HG03025 (cell line): ENCODE measurements at regions not wholly inside any gene's neighbourhood (a gene's known extent, or its start where the extent isn't known, plus 50 kb on each side); places are given as distances from the start of the nearest gene placed in this dataset.
"Not testable (repeated sequence)": the region's sequence is repeated elsewhere in the genome, so short reads cannot be mapped to it uniquely, and the experiment has no call there.

ENCODE experiments used
- ATAC-seq: cut with Tn5 transposase; IDR thresholded peaks from one replicate; pipeline ENCODE4 v1.9.1; 2021; ENCODE audit warnings: mild to moderate bottlenecking, moderate library complexity; ENCODE audit not compliant: unreplicated experiment, low FRiP score

DNA sequence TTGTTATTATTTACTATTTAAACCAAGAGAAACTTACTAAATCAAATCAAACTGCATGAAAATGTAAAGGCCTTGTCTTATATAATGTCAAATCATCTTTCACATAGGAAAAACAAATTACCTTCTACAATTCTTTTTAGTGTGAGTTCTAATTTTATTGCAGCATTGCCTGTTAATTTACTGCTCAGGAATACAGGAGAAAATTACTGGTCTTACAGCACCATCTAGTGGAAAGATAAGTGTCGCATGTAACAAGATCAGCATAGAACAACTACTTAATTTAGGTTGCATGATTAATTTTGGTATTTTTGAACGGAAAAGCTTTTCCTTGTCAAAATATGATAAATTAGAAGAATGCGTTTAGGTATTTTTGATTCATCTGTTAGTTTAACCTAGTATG is 502.7 kb downstream of the UQCRFS1 start:
- ATAC-seq: no peak

DNA sequence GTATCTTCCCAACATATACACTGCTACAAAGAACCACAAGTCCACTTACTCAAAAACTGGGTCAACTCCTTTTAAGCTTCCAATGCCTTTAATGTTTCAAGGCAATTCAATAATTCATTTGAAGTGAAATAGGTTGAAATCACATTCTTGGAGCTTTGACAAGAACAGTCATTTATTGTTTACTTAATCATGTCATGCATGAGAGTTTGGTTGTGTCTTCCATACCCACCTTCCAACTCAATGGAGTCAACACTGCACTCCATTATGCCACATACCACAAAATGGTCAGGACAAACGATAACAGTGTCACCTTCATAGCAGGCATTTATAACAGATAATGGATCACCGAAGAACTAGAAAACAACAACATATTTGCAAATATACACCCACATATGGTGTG is 506.3 kb downstream of the UQCRFS1 start:
- no peak for ATAC-seq

DNA sequence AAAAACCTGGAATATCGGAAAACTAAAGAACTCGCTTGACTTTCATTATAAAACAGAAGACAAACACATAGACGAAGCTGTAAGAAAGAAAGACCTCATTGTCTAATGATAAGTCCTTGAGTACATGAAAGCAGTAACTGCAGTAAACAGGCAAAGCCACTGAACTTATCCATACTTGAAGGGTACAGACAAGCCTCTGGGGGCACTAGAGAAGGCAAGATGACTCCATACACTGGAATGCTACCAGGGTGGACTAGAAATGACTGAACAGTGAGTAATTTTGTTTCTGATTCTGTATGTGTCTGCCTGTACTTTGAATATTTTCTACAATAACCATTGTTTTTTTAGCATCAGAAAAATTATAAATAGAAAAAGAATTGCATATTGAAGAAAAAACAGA is 507.9 kb downstream of the UQCRFS1 start:
- no peak for ATAC-seq

DNA sequence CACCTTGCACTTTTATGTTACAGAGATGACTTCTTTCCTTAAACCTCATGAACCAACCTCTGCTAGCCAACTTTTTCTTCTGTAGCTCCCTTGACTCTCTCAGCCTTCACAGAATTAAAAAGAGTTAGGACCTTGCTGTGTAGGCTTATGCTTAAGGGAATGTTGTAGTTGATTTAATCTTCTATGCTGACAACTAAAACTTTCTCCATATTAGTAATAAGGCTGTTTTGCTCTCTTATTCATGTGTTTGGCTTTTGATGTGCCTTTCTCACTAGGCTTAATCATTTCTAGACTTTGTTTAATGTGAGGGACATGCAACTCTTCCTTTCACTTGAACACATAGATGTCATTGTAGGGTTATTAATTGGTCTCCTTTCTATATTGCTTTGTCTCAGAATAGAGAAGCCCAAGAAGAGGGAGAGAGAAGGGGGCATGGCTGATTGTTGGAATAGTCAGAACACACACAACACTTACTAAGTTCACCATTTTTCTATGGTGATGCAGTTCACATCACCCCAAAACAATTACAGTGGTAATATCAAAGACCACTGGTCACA is 509.5 kb downstream of the UQCRFS1 start:
- no peak for ATAC-seq

DNA sequence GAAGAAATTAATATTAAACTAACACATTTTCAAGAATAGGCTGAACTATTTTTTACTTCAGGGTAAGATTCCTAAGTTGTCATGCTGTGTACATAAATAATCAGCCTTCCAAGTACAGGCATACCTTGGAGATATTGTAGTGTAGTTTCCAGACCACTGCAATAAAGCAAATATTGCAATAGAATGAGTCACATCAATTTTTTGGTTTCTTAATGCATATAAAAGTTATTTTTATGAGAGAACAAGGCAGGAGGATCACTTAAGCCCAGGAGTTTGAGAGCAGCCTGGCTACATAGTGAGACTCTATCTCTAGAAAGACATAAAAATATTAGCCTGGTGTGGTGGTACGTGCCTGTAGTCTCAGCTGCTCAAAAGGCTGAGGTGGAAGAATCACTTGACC is 511.5 kb downstream of the UQCRFS1 start:
- no peak for ATAC-seq

DNA sequence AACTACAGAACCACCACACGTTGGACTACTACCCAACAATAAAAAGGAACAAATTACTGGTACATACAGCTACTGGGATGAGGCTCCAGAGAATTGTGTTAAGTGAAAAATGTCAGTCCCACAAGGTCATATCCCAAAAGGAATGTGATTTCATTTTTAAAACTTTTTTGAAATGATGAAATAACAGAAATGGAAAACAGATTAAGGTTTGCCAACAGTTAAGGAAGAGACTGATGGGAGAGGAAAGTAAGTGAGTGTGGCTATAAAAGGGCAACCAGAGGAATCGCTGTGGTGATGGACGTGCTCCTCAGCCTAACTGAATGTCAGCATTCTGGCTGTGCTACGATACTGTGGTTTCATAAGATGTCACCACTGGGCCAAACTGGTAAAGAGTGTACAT is 512.8 kb downstream of the UQCRFS1 start:
- ATAC-seq: no peak

DNA sequence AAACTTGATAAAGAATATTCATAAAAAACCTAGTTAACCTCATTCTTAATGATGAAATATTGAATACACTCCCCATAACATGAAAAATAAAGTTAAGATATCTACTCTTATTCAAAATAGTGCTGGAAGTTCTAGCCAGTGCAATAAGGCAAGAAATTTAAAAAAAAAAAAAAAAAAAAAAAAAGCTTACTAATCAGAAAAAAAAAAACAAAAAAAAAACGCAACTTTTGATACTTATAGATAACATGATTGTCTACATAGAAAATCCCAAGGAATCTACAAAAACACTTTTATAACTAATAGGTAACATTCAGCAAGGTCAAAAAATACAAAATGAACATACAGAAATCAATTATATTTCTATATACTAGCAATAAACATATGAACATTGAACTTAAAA is 515.6 kb downstream of the UQCRFS1 start:
- ATAC-seq: no peak

DNA sequence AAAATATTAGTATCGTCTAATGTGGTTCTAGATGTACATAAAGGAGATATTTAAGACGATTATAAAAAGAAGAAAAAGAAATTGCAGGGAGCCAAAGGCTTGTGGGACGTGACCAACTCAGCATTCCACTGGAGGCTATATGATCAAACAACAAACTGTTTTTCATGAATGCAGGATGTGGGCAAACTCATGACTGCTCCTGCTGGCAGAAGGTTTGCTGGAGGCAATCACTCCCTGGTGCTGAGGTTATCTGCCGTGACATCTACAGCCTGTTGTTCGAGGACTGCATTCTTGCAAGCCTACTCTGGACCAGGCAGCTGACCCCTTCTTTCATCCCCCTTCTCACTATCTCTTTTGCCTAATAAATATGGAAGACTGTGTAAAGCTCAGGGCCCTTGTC is 518.1 kb downstream of the UQCRFS1 start:
- ATAC-seq: no peak

DNA sequence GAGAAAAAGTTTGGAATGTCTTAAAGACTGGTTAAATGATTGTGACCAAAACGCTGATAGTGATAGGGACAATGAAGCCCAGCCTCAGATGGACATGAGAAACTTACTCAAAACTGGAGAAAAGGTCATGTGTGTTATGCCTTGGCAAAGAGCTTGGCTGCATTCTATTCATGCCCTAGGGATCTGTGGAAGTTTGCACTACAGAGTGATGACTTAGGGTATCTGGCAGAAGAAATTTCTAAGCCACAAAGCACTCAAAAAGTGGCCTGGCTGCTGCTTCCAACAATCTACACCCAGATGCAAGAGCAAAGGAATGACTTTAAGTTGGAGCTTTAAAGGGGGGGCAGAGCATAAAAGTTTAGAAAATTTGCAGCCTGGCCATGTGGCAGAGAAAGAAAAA is 521.3 kb downstream of the UQCRFS1 start:
- no peak for ATAC-seq

DNA sequence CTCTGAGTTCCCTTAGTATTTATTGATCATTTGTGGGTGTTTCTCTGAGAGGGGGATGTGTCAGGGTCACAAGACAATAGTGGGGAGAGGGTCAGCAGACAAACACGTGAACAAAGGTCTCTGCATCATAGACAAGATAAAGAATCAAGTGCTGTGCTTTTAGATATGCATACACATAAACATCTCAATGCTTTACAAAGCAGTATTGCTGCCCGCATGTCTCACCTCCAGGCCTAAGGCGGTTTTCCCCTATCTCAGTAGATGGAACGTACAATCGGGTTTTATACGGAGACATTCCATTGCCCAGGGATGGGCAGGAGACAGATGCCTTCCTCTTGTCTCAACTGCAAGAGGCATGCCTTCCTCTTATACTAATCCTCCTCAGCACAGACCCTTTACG is 523.5 kb downstream of the UQCRFS1 start:
- not testable (repeated sequence) for ATAC-seq

DNA sequence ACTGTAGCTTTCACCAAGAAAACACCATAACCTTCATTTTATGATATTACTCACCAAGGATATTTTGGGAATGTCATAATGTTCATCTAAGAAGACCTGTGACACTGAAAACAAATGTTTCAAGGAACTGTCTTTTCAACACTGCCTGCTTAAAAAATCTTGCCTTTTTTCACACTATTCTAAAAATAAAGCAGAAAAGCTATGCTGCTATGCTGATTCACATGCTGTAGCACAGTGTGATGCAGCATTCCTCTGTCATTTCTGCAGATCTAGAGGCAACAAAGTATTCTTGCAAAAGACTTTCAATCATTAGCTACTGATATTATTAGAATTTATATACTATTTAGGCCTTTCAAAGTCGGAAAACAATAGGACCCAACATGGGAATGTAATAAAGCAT is 525.7 kb downstream of the UQCRFS1 start:
- no peak for ATAC-seq

DNA sequence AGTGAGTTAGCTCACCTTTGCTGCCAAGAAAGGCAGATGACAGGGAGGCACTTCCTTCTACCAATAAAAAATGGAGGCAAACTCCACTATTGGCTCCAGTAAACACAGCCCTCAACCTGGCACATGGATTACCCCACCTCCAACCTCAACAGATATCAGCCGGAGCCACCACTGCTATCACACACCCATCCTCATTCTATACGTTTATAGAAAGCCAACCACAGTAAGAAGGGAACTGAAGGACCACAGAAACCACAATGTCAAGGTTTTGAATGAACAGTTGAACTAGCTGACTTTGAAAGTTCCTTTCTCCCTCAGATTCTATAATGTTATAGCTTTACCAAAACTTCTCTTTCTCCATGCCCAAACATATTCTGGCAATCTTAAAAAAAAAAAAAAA is 526.2 kb downstream of the UQCRFS1 start:
- no peak for ATAC-seq

DNA sequence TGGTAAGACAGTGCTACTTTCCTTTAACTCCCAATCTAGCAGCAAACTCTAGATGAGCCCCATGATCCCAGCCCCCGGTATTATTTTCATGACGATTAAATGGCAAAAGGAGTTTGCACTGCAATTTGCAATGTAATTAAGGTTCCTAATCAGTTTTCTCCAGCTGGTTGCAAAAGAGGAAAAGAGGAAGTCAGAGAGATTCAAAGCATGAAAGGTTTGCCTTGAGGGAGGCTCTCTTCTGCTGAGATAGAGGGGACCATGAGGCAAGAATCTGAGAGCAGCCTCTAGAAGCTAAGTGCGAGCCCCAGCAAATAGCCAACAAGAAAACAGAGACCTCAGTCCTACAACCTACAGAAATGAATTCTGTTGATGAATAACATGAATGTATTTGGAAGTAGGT is 527.1 kb downstream of the UQCRFS1 start:
- no peak for ATAC-seq

DNA sequence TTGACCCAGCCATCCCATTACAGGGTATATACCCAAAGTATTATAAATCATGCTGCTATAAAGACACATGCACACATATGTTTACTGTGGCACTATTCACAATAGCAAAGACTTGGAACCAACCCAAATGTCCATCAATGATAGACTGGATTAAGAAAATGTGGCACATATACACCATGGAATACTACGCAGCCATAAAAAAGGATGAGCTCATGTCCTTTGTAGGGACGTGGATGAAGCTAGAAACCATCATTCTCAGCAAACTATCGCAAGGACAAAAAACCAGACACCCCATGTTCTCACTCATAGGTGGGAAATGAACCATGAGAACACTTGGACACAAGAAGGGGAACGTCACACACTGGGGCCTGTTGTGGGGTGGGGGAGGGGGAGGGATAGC is 527.9 kb downstream of the UQCRFS1 start:
- not testable (repeated sequence) for ATAC-seq

DNA sequence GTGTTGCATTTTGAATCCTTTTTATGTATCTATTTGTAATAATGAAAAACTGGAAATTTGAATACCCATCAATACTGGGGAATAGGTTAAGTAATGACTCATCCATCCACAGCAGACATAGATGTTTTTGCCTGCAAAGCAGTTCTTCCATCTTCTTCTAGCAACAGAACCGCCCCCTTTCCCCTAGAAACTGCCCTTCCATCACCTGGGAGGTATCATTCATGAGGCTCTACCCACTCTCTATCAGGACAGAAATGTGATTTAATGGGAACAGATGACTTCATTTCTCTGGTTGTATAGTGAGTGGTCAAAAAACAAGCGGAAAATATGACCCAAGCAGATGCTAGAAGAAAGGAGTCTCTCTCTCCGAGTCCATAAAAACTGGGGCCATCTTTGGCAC is 532.8 kb downstream of the UQCRFS1 start:
- ATAC-seq: no peak

DNA sequence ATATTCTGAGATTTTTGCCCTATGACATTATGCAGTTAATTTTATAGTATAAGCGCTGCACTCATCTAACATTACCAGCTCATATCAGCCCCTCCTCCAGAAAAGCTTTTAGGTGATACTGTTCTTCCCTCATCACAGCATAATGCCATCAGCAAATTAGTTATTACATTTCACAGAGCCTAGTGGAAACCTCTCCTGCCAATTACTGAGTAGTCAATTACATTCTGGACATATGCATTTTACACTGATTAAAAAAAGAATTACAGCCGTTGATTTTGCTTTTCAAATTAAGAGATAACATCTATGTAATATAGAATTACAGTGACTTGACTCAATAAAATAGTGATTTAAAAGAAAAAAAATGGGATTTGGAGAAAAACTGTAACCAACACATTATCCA is 542.1 kb downstream of the UQCRFS1 start:
- no peak for ATAC-seq

DNA sequence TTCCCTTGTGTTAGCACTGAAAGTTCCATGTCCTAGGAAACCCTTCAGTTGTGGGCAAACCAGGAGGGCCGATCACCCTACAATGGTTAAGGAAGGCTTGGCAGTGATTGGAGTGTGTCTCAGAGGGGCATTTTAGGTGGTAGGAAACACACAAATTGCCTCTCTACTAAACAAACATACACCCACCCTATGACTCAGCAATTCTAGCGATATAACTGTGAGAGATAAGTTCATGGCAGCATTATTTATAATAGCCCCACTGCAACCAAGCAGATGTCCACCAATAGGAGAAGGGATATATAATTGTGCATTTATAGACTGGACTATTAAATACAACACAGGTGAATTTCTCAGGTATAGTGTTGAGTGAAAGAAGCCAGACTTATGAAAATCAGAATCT is 543.1 kb downstream of the UQCRFS1 start:
- no peak for ATAC-seq

DNA sequence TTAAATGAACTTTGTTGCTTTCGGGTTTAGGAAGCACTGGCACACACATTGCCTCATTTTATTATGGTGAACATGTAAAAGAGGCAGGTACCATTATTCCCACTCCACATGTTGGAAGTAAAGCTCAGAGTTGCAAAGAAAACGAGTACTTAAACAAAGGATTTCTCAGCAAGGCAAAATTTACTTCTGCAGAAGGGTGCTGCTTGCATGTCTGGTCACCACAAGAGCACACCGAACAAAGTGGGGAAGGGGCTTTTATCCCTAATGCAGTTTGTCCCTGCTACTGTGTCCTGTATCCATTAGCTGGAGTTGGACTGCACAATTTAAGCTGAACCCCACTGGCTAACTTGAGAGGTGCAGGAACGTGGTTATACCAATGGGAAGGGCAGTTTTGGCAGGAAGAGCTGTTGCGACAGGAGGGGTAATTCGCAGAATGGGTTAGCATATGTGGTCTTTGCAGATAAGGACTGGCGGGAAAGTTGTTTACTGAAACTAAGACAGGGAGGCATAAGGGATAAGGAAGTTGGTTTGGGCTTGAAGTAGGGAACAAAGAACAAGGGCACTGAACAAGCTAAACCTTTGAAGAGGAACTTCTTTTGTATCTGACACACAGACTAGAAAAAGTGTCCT is 545.5 kb downstream of the UQCRFS1 start:
- ATAC-seq: no peak

DNA sequence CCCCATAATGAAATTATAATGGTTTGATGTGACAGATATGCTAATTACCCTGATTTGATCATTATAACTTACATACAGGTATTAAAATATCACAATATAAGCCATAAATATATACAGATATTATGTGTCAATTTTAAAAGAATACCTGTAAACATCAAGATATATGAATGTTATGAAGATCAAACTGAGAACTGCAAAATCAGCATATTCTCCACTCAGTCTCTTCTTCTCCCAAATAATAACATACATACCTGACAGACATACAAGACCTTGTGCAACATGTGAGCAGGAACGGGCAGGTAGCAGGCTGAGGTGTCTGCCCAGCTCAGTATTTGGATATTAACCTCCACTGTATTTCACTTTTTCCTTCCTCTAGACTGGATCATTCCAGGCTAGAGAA is 547.2 kb downstream of the UQCRFS1 start:
- no peak for ATAC-seq

DNA sequence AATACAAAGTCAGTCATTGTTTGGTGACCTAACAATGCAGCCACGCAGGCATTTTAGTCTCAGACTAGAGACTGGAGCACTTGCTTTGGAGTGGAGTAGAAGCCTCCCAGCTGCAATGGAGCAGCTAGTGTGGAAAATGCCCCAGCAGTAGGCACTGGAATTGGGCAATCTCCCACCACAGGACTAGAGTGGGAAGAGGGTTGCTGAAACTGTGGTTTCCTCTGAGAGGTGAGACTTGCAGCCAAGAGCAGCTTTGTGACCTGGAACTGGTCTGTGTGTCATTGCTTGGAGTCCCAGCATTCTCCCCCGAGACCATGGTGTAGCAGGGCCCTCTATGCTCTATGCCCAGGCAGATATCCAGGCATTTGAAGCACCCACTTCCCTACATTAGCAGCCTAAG is 556.3 kb downstream of the UQCRFS1 start:
- ATAC-seq: no peak

DNA sequence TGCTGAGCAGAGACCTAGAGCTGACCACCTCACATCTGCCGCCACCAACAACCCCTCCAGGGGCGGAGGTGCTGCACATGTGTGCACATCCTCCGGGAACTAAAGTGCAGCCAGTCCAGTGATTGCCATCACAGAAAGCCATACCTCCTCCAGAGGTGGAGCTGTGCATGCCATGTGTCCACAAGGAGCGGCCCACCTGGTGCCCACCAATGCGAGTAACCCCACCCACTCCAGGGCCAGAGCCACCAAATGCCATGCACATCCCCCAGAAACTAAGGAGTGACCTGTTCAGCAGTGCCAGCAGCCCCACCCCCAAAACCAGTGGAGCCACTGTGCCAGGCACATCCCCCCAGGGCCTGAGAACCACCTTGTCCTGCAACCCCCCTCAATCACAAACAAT is 557.9 kb downstream of the UQCRFS1 start:
- no peak for ATAC-seq

DNA sequence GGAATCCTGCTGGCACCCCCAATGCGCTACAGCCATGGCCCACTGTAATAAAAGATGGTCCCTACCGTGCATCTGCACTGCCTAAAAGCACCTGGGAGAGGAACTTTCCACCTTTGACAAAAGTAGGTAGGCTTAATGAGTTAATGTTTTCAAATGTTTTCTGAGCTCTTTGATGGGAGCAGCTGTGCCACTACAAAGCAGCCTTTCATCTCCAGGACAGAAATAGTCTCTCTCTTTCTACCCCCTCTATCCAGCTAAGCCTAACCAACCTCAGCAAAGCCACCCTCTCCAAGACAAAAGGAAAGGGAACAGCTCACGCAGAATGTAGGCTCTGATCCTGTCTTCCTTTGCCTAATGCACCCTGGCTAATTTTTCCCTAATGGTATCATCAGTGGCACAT is 560.2 kb downstream of the UQCRFS1 start:
- ATAC-seq: no peak

DNA sequence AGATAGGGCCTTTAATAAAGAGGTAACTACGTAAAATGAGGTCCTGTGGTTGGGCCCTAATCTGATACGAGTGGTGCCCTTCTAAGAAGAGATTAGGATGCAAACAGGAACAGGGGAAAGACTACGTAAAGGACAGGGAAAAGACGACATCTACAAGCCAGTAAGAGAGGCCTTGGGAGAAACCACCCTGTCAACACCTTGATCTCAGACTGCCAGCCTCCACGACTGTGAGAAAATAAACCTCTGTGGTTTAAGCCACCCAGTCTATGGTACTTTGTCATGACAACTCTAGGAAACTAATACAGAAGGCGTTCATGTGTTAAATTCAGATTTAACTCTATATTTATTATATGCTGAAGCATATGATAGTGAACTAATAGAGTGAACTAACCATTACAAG is 566.3 kb downstream of the UQCRFS1 start:
- no peak for ATAC-seq
